NCI-H1694 treated with DMSO at 0.1 percent for 48 hours (cell line): ENCODE measurements at regions not wholly inside any gene's neighbourhood (a gene's known extent, or its start where the extent isn't known, plus 50 kb on each side); places are given as distances from the start of the nearest gene placed in this dataset.

ENCODE experiments used
- DNase-seq: peaks from one replicate; lab custom pipeline; 2025; lab: John Stamatoyannopoulos, UW

DNA sequence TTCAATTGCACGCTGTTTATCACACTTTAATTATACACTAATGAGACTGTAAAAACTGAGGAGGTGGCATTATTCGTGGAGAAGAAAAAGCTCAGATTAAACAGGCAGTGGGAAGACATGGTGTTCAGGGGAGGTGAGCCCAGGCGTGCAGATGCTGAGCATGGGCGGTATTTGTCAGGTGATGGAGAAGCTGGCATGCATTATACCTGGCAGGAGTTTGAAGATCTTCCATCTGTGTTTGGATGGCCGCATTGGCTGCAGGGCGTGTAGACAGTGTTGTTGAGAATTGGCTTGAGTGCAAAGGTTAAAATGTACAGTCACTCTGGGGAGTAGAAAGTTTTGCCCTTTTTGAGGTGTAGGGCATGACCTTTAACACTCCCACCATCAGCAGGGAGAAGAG lies 213.8 kb downstream of the ERMARD start:
- no peak for DNase-seq

GRCh38 chr6:169964486-169965180 lies 213.2 kb downstream of the ERMARD start:
- no peak for DNase-seq

GRCh38 chr6:169963581-169964297 lies 212.3 kb downstream of the ERMARD start:
- DNase-seq = no peak

GRCh38 chr6:169962604-169963469 lies 211.4 kb downstream of the ERMARD start:
- DNase-seq = no peak

DNA sequence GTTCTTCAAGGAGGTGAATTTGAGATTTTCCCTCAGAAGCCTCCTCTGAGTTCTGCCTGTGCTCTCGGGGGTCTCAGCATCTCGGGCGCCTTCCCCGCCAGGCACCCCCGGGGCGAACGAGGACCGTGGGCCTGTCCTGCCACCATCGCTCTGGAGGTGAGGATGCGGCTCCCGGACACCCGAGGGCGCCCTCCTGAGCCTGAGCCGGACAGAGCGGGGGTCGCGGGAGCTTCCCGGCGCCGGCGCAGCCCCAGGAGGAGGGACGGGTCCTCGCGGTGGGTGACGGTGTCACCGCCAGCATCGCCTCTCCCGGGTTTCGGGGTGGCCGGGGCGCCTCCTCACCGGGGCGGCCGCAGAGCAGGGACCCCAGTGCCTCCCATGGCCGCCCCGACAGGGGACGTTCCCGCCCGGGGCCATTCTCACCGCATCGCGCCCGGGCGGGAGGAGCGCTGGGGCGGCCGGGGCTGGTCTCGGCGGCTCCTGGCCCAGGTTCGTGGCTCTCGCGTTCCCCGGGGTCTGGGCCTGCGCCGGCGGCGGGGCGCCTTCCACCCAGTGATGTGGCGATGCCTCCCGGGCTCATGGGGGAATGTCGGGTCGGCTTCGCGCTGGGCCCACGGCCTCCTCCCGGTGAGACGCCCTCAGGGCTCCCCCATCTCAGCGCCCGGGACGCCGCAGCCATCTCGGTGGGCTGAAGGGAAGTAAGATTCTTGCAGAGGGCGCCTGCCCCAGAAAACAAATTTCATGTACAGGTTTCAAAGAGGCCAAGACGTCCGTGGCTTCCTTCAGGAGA lies 210.5 kb downstream of the ERMARD start:
- no peak for DNase-seq

DNA sequence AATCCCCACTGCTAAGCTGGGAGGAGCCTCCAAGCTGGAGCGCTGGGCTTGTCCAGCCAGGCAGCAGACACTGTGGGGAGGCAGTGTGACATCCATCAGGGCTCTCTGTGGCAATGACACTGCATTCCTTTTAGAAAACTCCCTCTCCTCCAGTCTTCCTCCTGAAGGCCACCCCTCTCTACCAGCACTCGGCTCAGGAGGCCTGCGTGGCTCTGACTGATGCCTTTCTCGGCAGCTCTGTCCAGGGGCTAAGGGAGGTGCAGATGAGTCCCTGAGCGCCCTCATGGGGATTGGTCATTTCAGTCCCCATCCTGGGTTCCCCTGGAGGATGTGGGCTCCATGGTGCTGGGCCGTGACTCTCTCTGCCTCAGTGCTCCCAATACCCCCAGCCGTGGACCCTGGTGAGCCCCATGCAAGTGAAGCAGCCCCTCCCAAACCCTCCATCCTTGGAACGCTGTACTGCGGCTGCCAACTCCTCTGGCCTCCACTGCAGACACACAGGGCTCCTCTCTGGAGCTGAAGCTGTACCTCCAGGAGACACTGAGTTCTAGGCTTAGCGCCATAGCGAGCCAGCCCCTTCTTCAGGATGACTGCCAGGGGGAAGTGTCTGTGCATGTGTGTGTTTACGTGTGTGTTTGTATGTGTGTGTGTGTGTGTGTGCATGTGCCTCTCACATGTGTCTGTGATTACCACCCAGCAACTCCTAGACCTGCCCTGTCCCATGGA lies 209.6 kb downstream of the ERMARD start:
- no peak for DNase-seq

- no peak for DNase-seq
Measured at GRCh38 chr6:169960521-169960885, 209.1 kb downstream of the ERMARD start.

DNA sequence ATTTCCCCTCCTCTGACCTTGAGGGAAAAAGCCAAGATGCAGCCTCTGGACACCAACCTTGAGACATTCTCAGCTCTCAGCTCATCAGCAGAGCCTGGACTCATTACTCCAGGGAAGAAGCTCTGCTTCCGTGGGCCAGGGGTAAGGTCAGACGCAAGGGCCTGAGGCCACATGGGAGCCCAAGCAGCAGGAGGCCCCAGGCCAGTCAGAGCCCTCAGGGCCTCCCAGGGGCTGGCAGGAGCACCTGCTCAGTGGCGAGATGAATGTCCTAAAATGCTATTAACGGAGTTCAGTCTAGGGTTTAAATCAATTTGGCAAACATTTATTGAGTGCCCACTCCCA lies 208.6 kb downstream of the ERMARD start:
- no peak for DNase-seq

DNA sequence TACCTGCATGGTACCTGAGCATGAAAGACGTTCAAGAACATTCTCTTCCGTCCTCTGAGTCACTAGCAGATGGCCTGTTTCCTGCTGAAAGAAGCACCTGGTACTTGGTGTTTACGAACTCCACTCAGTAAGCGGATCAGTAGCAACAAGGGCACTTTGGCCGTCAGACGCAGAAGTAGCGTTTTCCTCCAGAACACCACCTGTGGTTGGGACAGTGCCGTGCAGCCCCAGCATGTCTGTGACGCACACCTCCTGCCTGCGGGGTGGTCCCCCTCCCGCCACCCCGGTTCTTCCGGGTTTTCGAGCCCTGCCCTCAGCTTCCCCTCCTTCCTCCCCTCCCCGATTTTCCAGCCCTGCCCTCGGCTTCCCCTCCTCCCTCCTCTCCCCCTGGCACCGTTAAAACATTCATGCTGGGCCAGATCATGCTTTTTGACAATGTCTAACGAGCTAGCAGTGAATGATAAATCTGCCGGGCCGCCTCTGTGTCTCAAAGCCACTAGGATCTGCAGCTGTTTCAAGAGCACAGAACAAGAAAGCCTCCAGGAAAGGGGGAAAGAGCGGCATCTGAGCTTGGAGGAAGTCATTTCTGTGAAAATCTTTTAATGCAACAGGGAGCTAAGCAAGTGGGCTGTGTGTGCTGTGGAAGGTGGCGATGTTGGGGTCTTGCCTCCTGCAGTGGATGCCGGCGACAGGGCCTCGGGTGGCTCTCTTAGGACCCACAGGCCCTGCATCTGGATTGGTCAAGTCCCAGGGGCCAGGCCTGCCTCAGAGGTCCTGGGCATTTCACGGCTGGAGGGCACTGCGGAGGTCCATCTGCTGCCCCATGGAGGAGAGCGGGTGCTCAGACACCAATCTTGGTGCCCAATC lies 207.9 kb downstream of the ERMARD start:
- no peak for DNase-seq

DNA sequence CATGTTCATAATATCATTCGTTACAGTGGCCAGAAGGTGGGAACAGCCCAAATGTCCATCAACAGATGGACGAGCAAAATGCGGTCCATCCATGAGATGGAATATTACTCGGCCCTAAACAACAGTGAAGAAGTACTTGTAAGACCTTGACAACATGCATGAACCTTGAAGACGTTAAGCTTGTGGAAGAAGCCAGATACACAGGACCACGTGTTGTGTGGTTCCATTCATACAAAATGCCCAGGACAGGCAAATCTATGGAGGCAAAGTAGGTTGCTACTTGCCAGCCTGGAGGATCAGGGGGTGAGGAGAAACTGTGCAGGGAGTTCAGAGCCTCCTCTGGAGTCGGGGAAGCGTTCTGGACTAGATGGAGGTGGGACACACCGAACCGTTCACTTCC lies 207.1 kb downstream of the ERMARD start:
- no peak for DNase-seq

GRCh38 chr6:169957351-169957963 lies 206.0 kb downstream of the ERMARD start:
- no peak for DNase-seq

DNA sequence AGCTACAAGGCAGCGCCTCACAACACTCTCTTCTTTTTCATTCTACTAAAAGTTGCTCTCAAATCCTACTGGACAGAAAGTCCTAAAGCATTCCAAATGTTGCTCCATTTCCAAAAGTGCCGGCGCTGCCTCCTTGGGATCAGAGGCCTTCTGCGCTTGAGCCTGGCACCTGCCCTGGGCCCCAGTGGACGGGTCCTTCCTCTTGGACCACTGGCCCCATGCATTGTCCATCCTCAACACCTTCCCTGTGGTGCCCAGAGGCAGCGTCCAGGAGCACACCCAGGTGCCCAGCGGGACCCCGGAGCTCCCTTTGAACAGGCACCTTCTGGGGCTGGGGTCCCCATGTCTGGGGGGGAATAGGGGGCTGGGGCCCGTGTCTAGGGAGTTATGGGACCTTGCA lies 205.2 kb downstream of the ERMARD start:
- DNase-seq = no peak

GRCh38 chr6:169955731-169956437 lies 204.5 kb downstream of the ERMARD start:
- no peak for DNase-seq

DNA sequence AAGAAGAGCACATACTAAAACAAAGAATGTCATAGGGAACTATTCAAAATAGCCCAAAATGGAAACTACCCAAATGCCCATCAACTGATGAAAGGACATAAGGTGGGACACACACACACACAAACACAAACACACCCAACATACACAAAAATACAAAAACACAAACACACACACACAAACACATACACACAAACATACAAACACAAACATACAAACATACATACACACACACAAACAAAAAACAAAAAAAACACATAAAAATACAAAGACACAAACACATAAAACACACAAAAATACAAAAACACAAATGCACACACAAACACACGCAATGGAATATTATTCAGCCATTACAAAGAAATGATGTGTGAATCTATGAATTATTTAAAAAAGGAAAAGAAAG lies 203.6 kb downstream of the ERMARD start:
- no peak for DNase-seq

DNA sequence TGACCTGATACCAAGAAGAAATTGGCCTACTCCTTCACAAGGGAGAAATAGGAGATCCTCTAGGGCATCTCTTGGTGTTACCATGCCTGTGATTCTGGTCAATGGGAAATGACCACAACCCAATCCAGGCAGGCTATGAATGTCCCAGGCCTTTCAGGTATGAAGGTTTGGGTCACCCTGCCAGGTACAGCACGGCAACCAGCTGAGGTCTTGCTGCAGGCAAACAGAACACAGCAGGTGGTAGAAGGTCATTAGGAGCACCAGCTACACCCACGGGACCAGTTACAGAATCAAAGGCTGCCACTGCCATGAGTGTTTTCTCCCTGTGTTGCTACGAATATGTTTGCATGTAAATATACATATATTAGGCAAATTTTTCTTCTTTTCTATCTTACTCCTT lies 202.3 kb downstream of the ERMARD start:
- DNase-seq = no peak

- peak; percentile 43 for DNase-seq
Measured at GRCh38 chr6:169950558-169950957, 199.1 kb downstream of the ERMARD start.

- no peak for DNase-seq
Measured at GRCh38 chr6:169949511-169950097, 198.2 kb downstream of the ERMARD start.

GRCh38 chr6:169946971-169947370 lies 195.5 kb downstream of the ERMARD start:
- no peak for DNase-seq

- DNase-seq = no peak
Measured at GRCh38 chr6:169945117-169945516, 193.7 kb downstream of the ERMARD start.
